HepG2 (cell line): ENCODE measurements at regions not wholly inside any gene's neighbourhood (a gene's known extent, or its start where the extent isn't known, plus 50 kb on each side); places are given as distances from the start of the nearest gene placed in this dataset.

Source experiments
- ATAC-seq: fragments of 200-7000 bp; cut with Tn5 transposase; 3 replicates; pipeline ENCODE4 v1.9.1; 2020; ENCODE audit warnings: mild to moderate bottlenecking, moderate library complexity
- BruUV-seq: library from RNA; stranded (reverse); fragments of 400-500 nt; replicated peaks from 2 replicates; lab custom pipeline; 2021; lab: Mats Ljungman, UMichigan
- CTCF ChIA-PET: fragments of 300-600 bp; formaldehyde crosslinking; extraction: SDS; loops from one replicate; lab custom pipeline; 2021; ENCODE audit warnings: low total read pairs, inconsistent platforms, low intra/inter-chr PET ratio; lab: Yijun Ruan, JAX
- POLR2A ChIA-PET: fragments of 350-600 bp; sonication (Branson Sonifier 250); formaldehyde crosslinking; loops from one replicate; lab custom pipeline; 2020; ENCODE audit warnings: antibody characterized with exemption, inconsistent platforms; lab: Yijun Ruan, JAX
- DNase-seq: peaks from one replicate; pipeline ENCODE4 v3.0.0-alpha.2; 2015; ENCODE audit warnings: low spot score
- FAIRE-seq: peaks from 3 replicates; lab custom pipeline; 2011; peaks lifted over from hg19 to GRCh38; lab: Jason Lieb, UNC
- H2AFZ ChIP-seq: one replicate; pipeline ENCODE4 v1.6.1; 2011; ENCODE audit warnings: low read length, inconsistent platforms
- H3K27ac ChIP-seq: fragments of 300-600 bp; 3 replicates; pipeline ENCODE4 v1.8.0; 2011; ENCODE audit warnings: mixed run types, mild to moderate bottlenecking, mixed read lengths, low read length, inconsistent platforms; ENCODE audit not compliant: insufficient read depth; ENCODE audit errors: extremely low read length
- H3K27me3 ChIP-seq, 2 experiments: fragments of 200-600 bp in 1 of 2; 2 replicates in 1 of 2; 3 replicates in 1 of 2; pipeline versions ENCODE4 v1.6.0 to v1.8.0; 2011; ENCODE audit warnings: low read length in 2 of 2, mild to moderate bottlenecking in 2 of 2, moderate library complexity in 2 of 2, inconsistent platforms in 1 of 2; ENCODE audit not compliant: insufficient read depth in 2 of 2, control insufficient read depth in 1 of 2
- H3K36me3 ChIP-seq, 2 experiments: fragments of 200-600 bp in 1 of 2; replicated peaks in 1 of 2; 2 replicates in 1 of 2; 3 replicates in 1 of 2; pipeline versions ENCODE4 v1.5.1 to v1.8.0; 2011; ENCODE audit warnings: low read length in 2 of 2, inconsistent platforms in 1 of 2; ENCODE audit not compliant: insufficient read depth in 2 of 2, control insufficient read depth in 1 of 2
- H3K4me1 ChIP-seq: 2 replicates; pipeline ENCODE4 v1.5.1; 2012; ENCODE audit warnings: low read length, inconsistent platforms; ENCODE audit not compliant: insufficient read depth
- H3K4me2 ChIP-seq: 2 replicates; pipeline ENCODE4 v1.6.0; 2011; ENCODE audit warnings: low read depth, low read length, inconsistent platforms
- H3K4me3 ChIP-seq, 3 experiments: fragments of 200-600 bp in 1 of 3; sonication (generic), shearing (Covaris generic) in 1 of 3; replicated peaks in 1 of 3; 2 replicates each; pipeline ENCODE4 v1.5.1; 2011 to 2016; ENCODE audit warnings: low read length in 3 of 3, inconsistent platforms in 2 of 3, low read depth in 2 of 3, mild to moderate bottlenecking in 2 of 3, control low read depth in 1 of 3, mixed read lengths in 1 of 3; ENCODE audit not compliant: insufficient read depth in 1 of 3
- H3K79me2 ChIP-seq: one replicate; pipeline ENCODE4 v1.6.1; 2011; ENCODE audit warnings: low read length, inconsistent platforms; ENCODE audit not compliant: insufficient read depth
- H3K9ac ChIP-seq: 2 replicates; pipeline ENCODE4 v1.6.0; 2011; ENCODE audit warnings: mild to moderate bottlenecking, low read depth, low read length, inconsistent platforms; ENCODE audit not compliant: insufficient read depth
- H3K9me3 ChIP-seq: 2 replicates; pipeline ENCODE4 v1.5.1; 2012; ENCODE audit warnings: mild to moderate bottlenecking, low read length
- H4K20me1 ChIP-seq: 2 replicates; pipeline ENCODE4 v1.6.0; 2011; ENCODE audit warnings: inconsistent platforms, mild to moderate bottlenecking, low read length, moderate library complexity; ENCODE audit not compliant: insufficient read depth
- ZBTB42 ChIP-seq: sonication (generic); formaldehyde crosslinking; IDR thresholded peaks from 2 replicates; pipeline ENCODE4 v1.5.0; 2020; ENCODE audit warnings: mild to moderate bottlenecking, missing genetic modification reagents
- ZBTB49 ChIP-seq: sonication (generic); formaldehyde crosslinking; IDR thresholded peaks from 2 replicates; pipeline ENCODE4 v1.4.0; 2020; ENCODE audit warnings: missing genetic modification reagents, borderline replicate concordance
- ZFP36 ChIP-seq: fragments of 150-350 bp; IDR thresholded peaks from 2 replicates; pipeline ENCODE4 v1.6.1; 2018; ENCODE audit warnings: borderline replicate concordance, low read length, low read depth; ENCODE audit not compliant: partially characterized antibody
- ZNF878 ChIP-seq: sonication (generic); formaldehyde crosslinking; IDR thresholded peaks from 2 replicates; pipeline ENCODE4 v1.8.1; 2023; ENCODE audit warnings: mild to moderate bottlenecking, missing genetic modification reagents, moderate library complexity
- WGBS: methylation state at CpG from one replicate; pipeline ENCODE4 v1.1.6; 2017; ENCODE audit warnings: low lambda C conversion rate; 5-methylcytosine and 5-hydroxymethylcytosine counted together
- in situ Hi-C: cut with HindIII; loops from 2 replicates; pipeline ENCODE4 v1.10.0; 2017; ENCODE audit warnings: low pct_unique_long_range_greater_than_20kb; ENCODE audit not compliant: extremely low pct_ligation_motif_present
- intact Hi-C: fragments of 100-400 bp; cut with micrococcal nuclease; formaldehyde crosslinking; loops from one replicate; pipeline ENCODE4 v1.10.0; 2022; ENCODE audit not compliant: unreplicated experiment

- H4K20me1 ChIP-seq, result no peaks in the 10 kb centered on the region
- H3K27me3 ChIP-seq, result peaks cover 0 to 49% of the 10 kb centered on the region in 2 experiments; a peak in 3 of 5 replicates
- H3K9me3 ChIP-seq, result no peaks in the 10 kb centered on the region
- H3K79me2 ChIP-seq, result no peaks in the 10 kb centered on the region
- DNase-seq, result no peak
- ChIA-PET POLR2A (no interaction called here), CTCF (no interaction called here)
- no peak overlapping the region for H2AFZ ChIP-seq
- no peaks in the 10 kb centered on the region for H3K4me1 ChIP-seq
- no peak overlapping the region for H3K9ac ChIP-seq
- H3K4me3 ChIP-seq, result no peak overlapping the region
- FAIRE-seq, result no peak
- no peak for ATAC-seq
- in situ Hi-C loops (no loop called here), intact Hi-C loops (no loop called here)
- BruUV-seq, result no TSS peak
- TF ChIP-seq ZNF878 (no peak), ZBTB42 (CRISPR knock-in tag) (no peak), ZFP36 (no peak), ZBTB49 (CRISPR knock-in tag) (no peak)
- no peak overlapping the region for H3K4me2 ChIP-seq
- H3K36me3 ChIP-seq, result no peaks in the 10 kb centered on the region
- 53% methylated on average over 34 of the region's 58 CpGs for WGBS
- H3K27ac ChIP-seq, result no peak overlapping the region
Observed at GRCh38 chr5:73230264-73231245, 57.6 kb downstream of the TMEM174 start.
